ENCODE measurements at regions not wholly inside any gene's neighbourhood (a gene's known extent, or its start where the extent isn't known, plus 50 kb on each side); places are given as distances from the start of the nearest gene placed in this dataset.

DNA sequence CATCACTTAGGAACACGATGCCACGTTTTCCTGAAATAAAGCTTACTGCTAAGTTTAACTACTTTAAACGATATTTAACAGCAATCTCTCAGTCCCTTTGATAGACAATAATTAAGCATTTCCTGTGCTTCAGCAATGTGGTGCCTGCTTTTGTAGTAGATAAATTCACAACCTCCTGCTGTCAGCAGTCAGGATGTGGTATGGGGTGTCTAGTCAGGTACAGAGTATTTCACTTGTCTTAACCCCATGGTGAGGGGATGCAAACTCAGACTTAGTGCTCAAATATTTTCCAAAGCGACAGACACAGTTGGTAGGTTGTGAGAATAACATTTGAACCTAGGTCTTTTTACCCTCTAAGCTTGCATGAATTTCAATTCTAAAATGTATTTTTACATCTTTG, 526.2 kb upstream of the PFKP start (continued):
- no peak for TF ChIP-seq ZSCAN5A (tag by site-specific recombination; IDR thresholded peaks at IDR 0.05)

- H3K9me3 ChIP-seq (ENCODE audit: control insufficient read depth, insufficient read depth, low read depth, low read length): no peaks in the 10 kb centered on the region
- H3K36me3 ChIP-seq (ENCODE audit: control insufficient read depth in 2 of 2, insufficient read depth in 1 of 2, low read length in 2 of 2): no peaks in the 10 kb centered on the region
- ChIA-PET POLR2A (no interaction called here), CTCF (no interaction called here)
- TF ChIP-seq ZNF133 (tag by site-specific recombination; IDR thresholded peaks at IDR 0.05) (no peak), ZBTB10 (tag by site-specific recombination; IDR thresholded peaks at IDR 0.05) (no peak), PATZ1 (tag by site-specific recombination; IDR thresholded peaks at IDR 0.05) (no peak), ZNF24 (tag by site-specific recombination; IDR thresholded peaks at IDR 0.05) (no peak), ZNF514 (tag by site-specific recombination; IDR thresholded peaks at IDR 0.05) (no peak), ZNF157 (tag by site-specific recombination; IDR thresholded peaks at IDR 0.05) (no peak), ZBTB1 (tag by site-specific recombination; IDR thresholded peaks at IDR 0.05) (no peak), ZNF248 (tag by site-specific recombination; IDR thresholded peaks at IDR 0.05) (no peak), ZNF132 (tag by site-specific recombination; IDR thresholded peaks at IDR 0.05; ENCODE audit: borderline replicate concordance) (no peak), ZNF138 (tag by site-specific recombination; IDR thresholded peaks at IDR 0.05; ENCODE audit: borderline replicate concordance) (no peak), ZBTB26 (tag by site-specific recombination; optimal IDR thresholded peaks at IDR 0.05) (no peak), ZNF354C (tag by site-specific recombination; IDR thresholded peaks at IDR 0.05; ENCODE audit: borderline replicate concordance, low read depth) (no peak), ZNF610 (tag by site-specific recombination; IDR thresholded peaks at IDR 0.05; ENCODE audit: borderline replicate concordance) (no peak), ZNF529 (tag by site-specific recombination; IDR thresholded peaks at IDR 0.05; ENCODE audit: insufficient replicate concordance) (no peak)
- H3K27ac ChIP-seq (ENCODE audit: extremely low read depth, low read depth, low read length): no peak overlapping the region
- no peak overlapping the region for H3K4me3 ChIP-seq (ENCODE audit: low read depth, low read length)
- no peaks in the 10 kb centered on the region for H3K4me1 ChIP-seq (ENCODE audit: control insufficient read depth, insufficient read depth, low read length)
Observed at GRCh38 chr10:2529945-2530344, 537.4 kb upstream of the PFKP start.

DNA sequence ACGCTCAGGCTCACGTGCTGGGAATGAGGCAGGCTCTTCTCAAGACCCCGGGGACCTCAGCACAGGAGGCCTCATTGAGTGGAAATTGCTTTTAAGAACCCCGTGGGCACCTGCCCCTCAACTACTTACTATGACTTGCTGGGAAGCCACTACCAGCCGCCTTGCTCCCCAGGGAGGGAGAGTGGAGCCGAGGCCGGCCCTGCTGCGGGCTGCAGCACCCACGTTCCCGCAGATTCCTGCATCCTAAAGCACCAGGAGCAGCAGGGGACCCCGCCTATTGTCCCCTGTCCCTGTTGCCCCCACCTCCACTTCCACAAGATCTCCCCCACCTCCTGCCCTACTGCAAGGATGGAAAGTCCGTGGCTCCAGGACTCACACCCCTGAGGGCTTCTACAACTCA, 541.6 kb upstream of the PFKP start:
- H3K4me3 ChIP-seq (ENCODE audit: low read depth, low read length): no peak overlapping the region
- no peaks in the 10 kb centered on the region for H3K36me3 ChIP-seq (ENCODE audit: control insufficient read depth in 2 of 2, insufficient read depth in 1 of 2, low read length in 2 of 2)
- H3K9me3 ChIP-seq (ENCODE audit: control insufficient read depth, insufficient read depth, low read depth, low read length): no peaks in the 10 kb centered on the region
- H3K27ac ChIP-seq (ENCODE audit: extremely low read depth, low read depth, low read length): no peak overlapping the region
- POLR2A ChIA-PET: interaction anchor here (0.6 kb wide), 1 partner anchor 74 kb away, joined by 3 read pairs; no protein-coding TSS in a partner anchor
- H3K4me1 ChIP-seq (ENCODE audit: control insufficient read depth, insufficient read depth, low read length): no peaks in the 10 kb centered on the region
- CTCF ChIA-PET: no interaction called here
- TF ChIP-seq ZSCAN5A (tag by site-specific recombination; IDR thresholded peaks at IDR 0.05): no peak
- no peak for TF ChIP-seq ZNF76 (tag by site-specific recombination; IDR thresholded peaks at IDR 0.05; ENCODE audit: borderline replicate concordance, low read depth)
- TF ChIP-seq, protein P1, sequence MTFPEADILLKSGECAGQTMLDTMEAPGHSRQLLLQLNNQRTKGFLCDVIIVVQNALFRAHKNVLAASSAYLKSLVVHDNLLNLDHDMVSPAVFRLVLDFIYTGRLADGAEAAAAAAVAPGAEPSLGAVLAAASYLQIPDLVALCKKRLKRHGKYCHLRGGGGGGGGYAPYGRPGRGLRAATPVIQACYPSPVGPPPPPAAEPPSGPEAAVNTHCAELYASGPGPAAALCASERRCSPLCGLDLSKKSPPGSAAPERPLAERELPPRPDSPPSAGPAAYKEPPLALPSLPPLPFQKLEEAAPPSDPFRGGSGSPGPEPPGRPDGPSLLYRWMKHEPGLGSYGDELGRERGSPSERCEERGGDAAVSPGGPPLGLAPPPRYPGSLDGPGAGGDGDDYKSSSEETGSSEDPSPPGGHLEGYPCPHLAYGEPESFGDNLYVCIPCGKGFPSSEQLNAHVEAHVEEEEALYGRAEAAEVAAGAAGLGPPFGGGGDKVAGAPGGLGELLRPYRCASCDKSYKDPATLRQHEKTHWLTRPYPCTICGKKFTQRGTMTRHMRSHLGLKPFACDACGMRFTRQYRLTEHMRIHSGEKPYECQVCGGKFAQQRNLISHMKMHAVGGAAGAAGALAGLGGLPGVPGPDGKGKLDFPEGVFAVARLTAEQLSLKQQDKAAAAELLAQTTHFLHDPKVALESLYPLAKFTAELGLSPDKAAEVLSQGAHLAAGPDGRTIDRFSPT (tag by site-specific recombination; IDR thresholded peaks at IDR 0.05): no peak
- TF ChIP-seq ZNF112 (tag by site-specific recombination; IDR thresholded peaks at IDR 0.05): no peak
- no peak for TF ChIP-seq ZNF138 (tag by site-specific recombination; IDR thresholded peaks at IDR 0.05; ENCODE audit: borderline replicate concordance)
- TF ChIP-seq GFI1B (tag by site-specific recombination; IDR thresholded peaks at IDR 0.05): no peak
